OCI-M2 (cell line): ENCODE measurements at regions not wholly inside any gene's neighbourhood (a gene's known extent, or its start where the extent isn't known, plus 50 kb on each side); places are given as distances from the start of the nearest gene placed in this dataset.

Experiments
- DNase-seq: peaks from one replicate; lab custom pipeline; 2025; ENCODE audit not compliant: unreplicated experiment; lab: John Stamatoyannopoulos, UW

DNA sequence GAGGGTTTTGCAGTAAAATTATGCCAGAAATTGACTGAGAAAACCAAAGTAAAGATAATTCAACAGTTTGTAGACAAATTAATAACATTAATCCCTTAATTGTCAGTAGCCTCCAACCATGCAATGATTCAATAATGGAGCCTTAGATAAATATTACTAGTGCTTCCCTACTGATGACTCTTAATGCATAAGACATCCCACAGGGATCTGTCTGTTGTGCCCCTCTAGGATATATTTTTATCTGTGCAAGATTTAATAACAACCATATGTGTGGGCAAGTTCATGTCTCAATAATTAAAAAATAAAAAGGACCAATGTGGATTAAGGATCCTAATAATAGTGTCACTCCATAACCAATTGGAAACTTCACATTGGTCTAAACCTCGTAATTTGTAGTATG, 230.3 kb upstream of the TCF4 start:
- no peak for DNase-seq

DNA sequence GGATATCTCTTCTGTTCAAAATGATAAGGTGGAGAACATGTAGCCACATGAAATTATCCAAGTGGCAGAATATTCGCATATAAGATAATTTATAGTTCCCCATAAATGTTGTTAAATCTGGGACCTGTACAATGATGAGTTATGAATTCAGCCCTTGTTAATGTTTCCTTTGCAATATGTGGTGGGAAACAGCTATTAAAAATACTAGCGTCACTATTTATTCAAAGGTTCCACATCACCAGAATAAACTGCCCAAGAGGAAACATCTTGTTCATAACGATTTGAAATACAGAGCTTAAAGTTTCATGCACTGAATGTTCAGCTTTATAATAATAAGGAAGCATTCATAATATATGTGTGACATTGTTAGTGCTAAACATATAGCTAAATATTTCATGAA, 223.9 kb upstream of the TCF4 start:
- no peak for DNase-seq

DNA sequence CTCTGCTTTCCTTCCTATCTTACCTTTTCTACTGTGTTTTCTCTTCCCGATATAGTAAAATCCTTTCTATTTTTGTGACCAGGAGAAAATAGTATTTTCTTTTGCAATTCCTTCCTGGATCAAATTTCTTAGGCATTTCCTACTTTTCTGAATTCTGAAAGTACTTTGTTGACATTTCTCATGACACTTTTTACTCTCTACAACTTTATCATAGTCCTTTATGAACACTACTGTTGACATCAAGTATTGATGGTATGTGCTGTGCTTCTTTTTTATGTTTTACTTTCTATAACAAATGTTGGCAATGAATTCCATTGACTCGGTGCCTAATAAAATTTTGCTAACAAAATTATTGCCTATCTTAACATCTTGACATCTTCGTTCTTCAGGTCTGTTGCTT, 217.7 kb upstream of the TCF4 start:
- no peak for DNase-seq

DNA sequence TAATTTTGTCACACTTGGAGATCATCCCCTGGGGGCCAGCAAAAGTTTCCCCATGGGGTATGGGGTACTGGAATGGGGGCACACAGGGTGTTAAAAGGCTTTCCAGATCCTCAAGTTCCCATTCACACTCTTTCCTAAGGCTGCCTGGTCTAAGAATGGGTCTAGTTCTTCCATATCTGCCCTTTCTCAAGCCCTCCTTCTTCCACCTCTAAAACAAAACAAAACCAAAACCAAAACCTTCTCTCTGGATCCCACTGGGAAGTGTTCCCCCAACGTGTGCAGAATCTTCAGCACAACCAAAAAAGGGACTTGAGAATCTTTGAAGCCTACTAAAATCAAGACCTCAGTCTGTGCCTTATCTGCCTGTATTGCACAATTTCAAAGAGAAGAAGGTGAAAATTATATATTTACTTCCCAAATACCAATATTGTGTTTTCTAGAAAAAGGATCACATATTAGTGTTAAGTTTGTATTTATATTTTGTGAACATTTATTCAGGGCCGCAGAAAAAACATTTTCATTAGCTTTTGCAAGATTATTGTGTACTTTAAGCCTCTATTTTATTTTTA, 207.2 kb upstream of the TCF4 start:
- no peak for DNase-seq

DNA sequence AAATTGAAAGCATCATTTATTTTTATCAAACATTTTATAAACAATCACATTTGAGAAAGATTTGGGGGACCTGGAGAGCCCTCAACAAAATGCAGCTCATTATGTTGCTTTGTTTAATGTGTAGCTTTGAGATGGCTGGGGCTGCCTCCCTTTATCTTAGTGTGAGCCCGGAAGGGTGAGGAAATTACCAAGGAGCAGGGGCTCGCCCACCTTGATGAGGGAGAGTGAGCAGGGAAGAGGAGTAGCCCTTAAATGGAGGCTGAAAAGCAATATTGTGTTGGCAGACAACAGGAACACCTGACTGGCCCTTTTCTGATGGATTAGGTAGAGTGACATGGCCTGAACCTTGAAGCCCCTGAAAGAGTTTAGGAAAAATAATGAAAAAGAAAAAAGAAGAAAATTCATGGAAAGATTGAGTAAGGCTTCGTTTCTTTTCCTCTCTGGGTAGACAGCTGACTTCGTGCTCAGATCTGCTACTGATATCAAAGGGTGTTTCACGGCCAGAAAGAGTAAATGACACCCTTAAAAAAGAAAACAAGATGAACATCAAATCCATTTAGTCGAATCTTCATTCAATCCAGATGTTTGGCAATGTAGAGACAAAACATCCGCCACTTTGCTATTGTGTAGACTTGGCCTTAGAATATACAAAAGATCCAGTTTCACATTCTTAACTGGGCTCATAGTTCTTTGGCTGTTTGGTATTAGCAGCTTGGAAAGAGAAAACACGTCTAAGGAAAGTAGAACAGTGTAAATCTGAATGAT, 206.5 kb upstream of the TCF4 start:
- DNase-seq = no peak

DNA sequence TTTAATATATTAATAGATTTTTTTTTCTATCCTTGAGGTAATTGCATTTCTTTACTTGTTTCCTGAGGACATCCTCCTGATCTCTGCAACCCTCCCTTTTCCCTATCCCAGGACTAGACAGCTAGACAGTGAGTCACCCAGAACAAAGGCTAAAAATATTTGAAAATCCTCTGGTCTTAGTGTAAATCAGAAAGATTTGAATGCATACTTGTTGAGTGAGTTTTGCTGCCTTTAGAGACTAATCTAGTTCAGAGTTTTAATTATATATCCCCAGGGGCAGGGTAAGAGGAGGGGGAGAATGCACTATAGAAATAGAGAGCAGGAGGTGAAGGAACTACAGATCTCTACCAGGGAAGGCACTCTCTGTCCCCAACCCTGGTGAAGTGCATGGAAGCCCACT, 202.3 kb upstream of the TCF4 start:
- DNase-seq = no peak

DNA sequence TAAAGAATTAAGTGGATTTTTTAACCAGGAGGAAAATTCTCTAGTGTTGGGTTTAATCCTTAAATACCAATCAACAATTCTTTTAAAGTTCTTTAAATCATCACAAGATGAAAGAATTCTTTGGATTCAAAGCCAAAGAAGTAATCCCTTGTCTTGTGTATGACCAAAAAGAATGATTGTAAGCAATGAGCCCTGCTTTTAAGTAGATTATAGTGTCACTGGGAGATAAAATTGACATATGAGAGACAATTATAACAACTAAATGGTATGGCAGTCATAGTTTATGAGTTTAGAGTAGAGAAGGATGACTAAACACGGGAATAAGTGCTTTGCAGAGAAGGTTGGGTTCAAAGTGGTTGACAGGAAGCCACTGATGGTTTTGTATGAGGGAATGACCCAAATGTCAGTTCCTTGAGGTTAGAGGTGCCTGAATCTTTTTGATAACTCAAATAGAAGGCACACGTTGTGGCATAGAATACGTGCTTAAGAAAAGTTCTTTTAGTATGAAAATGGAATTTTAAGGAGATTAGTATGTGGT, 199.6 kb upstream of the TCF4 start:
- DNase-seq = no peak

DNA sequence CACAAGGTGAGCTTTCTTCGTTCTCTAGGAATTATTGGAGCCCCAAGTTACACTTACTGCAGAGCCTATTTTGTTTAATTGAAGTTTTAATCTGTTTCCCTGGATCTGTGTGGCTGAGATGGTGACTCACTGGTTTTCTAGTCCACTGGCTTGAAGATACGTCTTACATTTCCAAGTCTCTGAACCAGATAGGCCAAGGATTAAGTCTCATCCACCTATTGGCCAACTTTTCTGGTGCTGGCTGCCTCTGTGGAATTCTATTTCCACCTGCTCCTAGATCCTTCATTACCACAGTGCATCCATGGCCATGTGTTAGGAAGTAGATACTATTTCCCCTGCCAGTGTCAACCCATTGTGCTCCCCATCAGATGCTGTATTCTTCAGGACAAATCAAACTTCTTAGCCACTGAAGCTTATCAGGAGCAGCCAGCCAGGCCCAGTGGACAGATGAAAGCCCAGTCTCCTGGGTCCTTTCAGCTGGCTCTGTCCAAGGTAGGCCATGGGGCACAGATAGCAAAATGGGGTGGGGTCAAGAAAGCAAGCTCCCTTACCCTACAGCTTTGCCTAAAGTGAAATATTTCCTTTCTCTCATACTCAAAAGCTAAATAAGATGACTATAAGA, 198.8 kb upstream of the TCF4 start:
- DNase-seq = no peak

DNA sequence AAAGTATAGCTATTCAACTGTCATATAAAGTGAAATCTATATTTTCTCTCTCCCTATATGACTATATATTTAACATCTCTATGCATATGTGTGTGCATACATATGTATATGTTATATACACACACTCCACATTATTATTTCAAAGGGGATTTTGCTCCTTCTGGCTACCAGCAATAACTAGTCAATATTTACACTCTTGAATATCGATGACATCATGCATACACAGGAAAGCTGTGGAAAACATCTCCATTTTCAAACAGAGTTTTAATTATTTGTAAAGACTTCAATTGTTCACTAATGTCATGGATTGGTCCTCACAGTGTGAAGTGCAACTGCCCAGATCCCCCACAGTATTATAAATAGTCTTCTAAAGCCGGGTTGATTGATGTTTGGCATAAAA, 195.9 kb upstream of the TCF4 start:
- DNase-seq = no peak

DNA sequence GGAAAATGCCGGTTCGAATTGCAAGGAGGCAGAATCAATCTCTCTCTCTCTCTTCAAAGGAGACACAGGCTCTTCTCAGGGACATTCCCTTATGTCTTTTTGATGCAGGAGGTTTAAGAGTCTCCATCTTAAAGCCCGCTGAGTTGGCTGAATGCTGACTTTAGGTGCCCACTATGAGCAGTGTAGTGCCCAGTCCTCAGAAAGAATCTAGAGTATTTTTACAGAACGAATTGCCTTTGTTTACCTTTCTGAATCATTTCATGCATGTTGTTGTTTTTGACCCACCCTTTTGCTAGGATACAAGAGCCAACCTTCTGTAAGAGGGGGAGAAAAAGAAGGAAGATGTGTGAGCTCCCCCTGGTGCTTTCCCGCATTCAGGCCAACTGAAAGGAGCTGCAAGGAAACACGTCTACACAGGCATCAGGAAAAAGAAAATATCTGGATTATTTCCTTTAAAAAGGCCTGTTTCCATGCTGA, 193.5 kb upstream of the TCF4 start:
- no peak for DNase-seq

DNA sequence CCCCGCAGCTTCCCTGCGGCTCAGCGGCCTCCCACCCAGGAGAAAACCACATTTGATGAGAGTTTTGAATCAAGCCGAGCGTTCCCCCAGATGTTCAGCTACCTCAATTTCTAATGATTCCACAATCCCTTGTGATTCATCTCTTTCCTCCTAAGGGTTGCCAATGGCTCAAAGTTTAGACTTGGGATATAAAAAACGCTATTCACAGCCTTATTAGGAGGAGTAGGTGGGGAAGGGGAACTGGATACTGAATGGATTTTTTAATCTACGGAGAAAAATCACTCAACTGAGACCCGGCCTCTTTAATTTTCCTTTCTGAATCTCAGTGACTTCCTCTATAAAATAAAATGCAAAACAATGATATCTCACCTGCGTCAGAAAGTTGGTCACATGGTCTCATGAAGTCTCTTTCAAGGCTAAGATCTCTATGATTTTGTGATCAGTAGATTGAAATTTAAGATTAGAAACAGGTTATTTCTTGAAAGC, 192.6 kb upstream of the TCF4 start:
- DNase-seq = no peak

DNA sequence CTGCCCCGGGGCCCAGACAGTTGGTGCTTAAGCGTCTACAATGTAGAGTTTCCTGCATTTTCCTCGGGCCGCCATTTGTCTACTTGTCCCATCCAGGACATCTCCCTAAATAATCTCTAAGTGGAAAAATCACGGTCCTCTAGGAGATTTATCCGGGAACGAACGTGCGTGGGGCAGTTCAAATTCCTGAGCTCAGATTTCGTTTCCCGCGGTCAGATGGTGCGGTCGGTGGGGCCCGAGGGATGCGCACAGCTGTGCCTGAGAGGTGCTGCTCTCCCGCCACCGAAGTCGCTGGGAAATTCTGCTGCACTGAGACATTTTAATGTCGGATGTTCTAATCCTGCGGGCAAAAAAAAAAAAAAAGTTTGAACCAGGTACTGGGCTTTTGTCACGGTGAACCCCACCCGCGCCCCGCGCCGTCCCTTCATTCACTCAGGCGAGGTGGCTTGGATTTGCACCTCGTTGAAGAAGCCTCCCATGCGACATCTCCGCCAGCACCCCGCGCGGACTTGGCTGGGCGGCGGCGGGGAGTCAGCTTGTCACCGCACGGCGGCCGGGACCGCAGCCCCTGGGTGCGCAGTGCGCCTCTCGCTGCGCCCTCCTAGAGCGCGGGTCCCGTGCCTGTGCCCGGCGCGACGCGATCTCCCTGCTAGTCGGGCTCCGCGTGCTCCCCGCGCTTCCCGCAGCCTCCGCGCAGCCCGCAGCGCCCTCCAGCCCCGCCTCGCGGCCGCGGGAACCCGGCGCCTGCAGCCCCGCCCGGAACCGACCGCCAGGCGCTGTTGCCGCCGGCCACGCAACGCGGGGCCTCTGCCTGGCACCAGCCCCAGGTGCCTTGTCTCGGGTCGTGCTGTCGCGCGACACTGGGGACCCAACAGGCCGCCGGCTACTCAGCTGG, 191.9 kb upstream of the TCF4 start:
- no peak for DNase-seq

DNA sequence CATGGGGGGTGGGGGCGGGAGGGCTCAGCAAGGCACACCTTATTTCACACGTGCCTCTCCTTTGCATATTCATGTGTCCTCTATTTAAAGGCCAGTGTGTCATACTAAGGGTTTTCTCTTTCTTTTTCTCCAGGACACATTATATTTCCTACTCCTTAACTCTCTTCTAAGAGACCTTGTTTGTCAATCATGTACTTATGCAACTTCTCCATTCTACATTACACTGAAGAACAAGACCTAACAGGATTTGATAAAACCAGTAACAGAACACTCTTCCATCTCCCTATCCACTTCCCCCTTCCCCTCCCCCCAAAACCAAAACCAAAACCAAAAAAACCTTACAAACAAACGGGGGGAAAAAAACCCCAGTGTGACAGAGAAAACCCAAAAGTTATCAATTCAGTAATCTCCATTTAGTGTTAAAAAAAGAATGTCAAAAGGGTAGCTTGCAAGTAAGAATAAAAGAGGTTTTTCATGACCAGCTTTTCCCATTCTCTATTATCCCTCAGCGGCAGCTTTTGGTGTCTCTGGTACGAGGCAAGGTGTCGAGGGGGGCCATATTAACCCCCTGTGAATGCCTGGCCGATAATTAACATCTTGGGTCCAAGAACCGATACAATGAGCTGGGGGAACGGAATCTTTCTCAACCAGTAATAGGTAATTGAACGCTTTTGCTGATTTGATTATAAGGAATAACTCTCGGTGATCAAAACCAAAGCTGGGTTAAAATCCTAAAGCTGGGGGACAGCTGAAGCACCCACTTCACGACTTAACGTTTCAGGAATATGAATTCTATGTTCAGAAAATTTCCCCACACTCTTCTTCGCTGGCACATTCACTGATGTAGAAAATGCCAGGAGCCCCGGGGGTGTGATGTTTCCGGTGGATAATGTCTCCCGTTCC, 191.0 kb upstream of the TCF4 start:
- DNase-seq = no peak

DNA sequence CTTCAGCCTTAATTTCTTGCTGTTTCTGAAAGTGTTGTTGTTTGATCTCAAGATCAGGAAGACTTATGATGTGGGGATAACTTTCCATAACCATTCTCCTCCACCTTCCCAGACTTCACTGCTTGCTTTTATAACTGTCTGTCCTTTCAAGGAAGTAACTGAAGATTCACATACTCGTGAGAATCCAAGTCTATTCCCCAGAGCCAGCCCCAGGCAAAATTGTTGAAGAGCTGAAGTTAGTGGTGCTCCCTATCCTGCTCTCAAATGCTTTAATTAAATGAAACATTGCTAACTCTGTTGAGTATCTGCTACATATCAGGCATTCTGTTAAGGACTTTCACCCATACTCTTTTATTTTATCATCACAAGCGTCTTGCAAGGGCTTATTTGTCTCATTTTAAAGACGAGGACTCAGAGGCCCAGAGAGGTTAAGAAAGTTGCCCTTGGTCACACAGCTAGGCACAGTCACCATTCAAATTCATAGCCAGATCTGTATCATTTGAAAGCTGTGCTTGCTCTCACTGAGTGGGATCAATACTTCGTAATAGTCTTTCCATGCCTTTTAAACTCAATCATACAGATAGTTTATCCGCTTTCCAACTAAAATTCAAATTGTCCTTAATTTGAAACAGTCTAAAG, 189.8 kb upstream of the TCF4 start:
- no peak for DNase-seq

DNA sequence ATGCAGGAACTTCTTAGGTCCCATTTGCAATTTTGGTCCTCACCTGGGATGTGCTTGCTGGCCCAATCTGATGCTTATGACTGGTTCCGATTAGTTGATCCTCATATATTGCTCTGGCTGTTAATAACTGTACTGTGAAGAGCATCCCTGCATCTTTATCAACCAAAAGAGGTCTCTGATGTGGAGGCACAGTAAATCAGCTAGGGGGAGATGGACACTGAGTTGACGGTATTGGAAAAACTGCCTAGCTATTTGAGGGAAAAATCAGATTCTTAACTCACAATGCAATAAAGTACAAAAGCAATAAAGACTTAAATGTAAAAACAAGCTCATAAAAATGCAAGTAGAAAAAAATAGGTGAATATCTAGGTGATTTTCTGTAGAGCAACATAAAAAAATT, 188.0 kb upstream of the TCF4 start:
- no peak for DNase-seq

DNA sequence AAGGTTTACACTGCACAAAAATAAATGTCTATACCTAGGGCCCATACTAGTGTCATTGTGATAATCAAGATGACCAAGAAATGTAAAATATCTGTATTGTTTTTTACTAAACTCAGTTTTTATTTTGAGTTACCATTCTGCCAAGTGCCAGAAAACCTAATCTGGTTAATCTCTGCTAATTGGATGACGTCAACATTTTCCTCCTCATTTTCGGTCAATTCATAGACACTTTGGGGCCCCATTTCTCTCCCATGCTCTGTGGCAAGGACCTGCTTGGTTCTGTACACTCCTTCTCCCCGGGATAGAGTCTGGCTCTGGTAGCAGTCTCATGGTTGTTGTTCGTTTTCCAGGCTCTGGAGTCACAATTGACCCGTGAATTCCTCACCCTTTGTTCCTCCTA, 186.5 kb upstream of the TCF4 start:
- no peak for DNase-seq

DNA sequence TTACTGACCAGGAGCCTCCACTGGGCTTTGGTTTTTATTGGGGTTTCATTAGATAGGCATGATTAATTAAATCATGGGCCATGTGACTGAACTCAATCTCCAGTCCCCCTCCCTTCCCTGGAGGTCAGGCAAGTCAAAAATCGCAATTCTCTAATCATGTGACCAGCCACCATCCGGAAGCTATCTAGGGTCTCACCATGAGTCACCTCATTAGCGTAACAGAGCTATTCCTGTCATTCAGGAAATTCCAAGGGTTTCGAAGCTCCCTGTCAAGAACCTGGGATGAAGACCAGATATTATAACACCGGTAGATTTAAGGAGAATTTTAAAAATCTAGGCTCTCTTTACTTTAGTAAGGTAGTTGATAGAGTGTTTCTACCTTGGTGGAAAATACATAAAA, 180.3 kb upstream of the TCF4 start:
- no peak for DNase-seq

DNA sequence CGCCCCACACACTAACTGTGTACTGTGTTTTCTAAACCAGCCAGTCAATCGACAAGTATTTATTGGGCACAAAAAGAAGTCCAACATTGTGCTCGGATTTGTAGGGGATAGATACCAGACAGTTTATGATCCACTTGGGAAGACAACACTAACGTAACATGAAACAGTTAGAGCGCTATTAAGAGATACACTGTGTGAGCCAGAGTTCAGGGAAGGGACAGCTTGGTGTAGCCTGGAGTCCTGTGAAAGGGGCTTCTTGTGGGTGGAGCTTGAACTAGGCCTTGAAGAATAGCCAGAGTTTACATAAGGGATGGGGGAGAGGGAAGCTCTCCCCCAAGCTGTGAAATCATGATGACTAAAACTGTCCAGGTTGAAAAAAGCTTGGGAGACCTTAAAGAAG, 176.4 kb upstream of the TCF4 start:
- no peak for DNase-seq

DNA sequence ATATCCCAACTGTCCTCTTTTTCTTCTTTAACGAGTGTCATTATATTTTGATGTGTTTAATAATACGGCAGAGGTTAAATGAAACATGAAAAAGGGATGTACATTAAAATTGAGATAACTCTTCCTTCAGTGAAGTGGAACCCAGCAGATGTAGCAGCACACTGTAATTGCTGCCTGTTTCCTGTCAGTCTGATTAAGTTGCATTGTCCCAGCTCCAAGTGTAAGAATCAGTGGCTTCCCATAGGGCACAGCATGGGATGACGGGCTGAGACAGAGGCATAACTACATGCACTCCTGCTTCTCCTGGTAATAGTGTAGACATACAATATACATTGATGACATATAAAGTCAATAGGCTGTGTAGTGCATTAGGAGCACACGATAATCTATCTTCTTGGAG, 175.8 kb upstream of the TCF4 start:
- no peak for DNase-seq

DNA sequence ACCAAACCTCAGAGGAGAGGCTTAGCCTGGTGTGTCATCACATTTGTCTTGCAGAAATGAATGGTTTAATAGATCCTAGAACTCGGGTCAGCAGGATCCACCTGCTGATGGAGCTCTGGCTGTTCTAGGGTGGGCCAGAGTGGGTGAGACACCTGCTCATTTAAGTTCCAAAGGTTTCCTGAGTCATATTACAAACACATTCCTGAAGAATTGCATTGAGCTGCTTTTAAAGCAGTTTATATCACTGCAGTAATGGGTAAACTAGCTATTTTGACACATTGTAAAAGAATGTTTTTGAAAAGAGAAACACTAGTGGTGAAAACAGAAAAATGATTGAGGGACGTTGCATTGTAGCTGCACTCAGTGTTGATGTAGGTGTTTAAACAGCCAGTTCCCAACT, 175.3 kb upstream of the TCF4 start:
- no peak for DNase-seq
